ENCODE measurements at regions not wholly inside any gene's neighbourhood (a gene's known extent, or its start where the extent isn't known, plus 50 kb on each side); places are given as distances from the start of the nearest gene placed in this dataset.

- no peak for TF ChIP-seq CTCF (IDR thresholded peaks at IDR 0.05; ENCODE audit: low read depth, low read length)
- no peak for TF ChIP-seq EZH2phosphoT487 (IDR thresholded peaks at IDR 0.05; ENCODE audit: low read depth)
These were observed 174.8 kb downstream of the LRIG3 start for GRCh38 chr12:58745348-58746125.
